ENCODE measurements at regions not wholly inside any gene's neighbourhood (a gene's known extent, or its start where the extent isn't known, plus 50 kb on each side); places are given as distances from the start of the nearest gene placed in this dataset.
A peak's percentile ranks its signal among the peaks of the same experiment; 100 is the strongest.
"Not testable (repeated sequence)": the region's sequence is repeated elsewhere in the genome, so short reads cannot be mapped to it uniquely, and the experiment has no call there.

DNA sequence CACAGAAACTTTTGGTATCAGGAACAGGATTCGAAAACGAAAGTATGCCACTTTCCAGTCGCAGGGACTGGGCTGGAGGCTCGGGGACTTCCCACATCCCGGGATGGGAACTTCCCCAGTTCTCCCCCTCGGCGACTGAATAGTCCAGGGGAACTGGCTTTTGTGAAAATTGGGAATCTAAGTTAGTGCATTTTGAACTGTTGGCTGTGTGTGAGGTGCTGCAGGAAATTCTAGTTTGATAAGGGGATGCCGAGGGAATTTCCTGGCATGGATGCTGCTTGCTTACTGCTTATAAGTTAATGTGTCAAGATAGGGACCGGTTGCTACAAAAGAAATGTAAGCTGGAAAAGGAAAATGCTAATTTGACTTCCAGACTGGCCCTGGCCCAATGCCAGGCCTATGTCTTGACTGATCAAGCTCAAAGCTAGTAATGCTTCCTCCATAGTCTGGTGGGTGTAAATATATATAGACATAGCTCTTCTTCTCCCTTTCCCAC, 73.4 kb upstream of the EIF5 start:
- DNase-seq (ENCODE audit: low spot score), result peak; percentile 61

DNA sequence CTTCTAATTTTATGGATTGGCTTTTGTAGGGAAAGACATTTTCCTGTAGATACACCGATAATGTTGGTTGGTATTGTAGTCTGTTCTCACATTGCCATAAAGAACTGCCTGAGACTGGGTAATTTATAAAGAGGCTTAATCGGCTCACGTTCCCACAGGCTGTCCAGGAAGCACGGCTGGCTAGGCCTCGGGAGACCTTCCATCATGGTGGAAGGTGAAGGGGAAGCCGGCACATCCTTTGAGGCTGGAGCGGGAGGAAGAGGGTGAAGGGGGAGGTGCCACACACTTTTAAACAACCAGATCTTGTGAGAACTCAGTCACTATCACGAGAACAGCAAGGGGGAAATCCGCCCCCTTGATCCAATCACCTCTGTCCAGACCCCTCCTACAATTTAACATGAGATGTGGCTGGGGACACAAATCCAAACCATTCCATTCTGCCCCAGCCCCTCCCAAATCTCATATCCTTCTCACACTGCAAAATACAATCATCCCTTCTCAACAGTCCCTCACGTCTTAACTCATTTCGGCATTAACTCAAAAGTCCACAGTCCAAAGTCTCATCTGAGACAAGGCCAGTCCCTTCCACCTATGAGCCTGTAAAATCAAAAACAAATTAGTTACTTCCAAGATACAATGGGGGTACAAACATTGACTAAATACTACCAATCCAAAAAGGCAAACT, 66.7 kb upstream of the EIF5 start:
- no peak for DNase-seq (ENCODE audit: low spot score)

- DNase-seq (ENCODE audit: low spot score), result no peak
Measured at GRCh38 chr14:103271189-103271588, 62.8 kb upstream of the EIF5 start.

GRCh38 chr14:103273145-103273744, 60.8 kb upstream of the EIF5 start:
- DNase-seq (ENCODE audit: low spot score), result no peak

- no peak for DNase-seq (ENCODE audit: low spot score)
Measured at GRCh38 chr14:103273745-103274615, 60.1 kb upstream of the EIF5 start.

GRCh38 chr14:103275000-103275399, 59.0 kb upstream of the EIF5 start:
- DNase-seq (ENCODE audit: low spot score), result no peak

DNA sequence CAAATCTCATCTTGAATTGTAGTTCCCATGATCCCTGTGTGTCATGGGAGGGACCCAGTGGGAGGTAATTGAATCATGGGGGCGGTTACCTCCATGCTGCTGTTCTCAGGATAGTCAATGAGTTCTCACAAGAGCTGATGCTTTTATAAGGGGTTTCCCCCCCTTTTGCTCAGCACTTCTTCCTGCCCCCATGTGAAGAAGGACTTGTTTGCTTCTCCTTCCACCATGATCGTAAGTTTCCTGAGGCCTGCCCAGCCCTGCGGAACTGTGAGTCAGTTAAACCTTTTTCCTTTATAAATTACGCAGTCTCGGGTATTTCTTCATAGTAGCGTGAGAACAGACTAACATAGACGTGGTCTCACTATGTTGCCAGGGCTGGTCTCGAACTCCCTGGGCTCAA, 56.1 kb upstream of the EIF5 start:
- DNase-seq (ENCODE audit: low spot score), result no peak

DNA sequence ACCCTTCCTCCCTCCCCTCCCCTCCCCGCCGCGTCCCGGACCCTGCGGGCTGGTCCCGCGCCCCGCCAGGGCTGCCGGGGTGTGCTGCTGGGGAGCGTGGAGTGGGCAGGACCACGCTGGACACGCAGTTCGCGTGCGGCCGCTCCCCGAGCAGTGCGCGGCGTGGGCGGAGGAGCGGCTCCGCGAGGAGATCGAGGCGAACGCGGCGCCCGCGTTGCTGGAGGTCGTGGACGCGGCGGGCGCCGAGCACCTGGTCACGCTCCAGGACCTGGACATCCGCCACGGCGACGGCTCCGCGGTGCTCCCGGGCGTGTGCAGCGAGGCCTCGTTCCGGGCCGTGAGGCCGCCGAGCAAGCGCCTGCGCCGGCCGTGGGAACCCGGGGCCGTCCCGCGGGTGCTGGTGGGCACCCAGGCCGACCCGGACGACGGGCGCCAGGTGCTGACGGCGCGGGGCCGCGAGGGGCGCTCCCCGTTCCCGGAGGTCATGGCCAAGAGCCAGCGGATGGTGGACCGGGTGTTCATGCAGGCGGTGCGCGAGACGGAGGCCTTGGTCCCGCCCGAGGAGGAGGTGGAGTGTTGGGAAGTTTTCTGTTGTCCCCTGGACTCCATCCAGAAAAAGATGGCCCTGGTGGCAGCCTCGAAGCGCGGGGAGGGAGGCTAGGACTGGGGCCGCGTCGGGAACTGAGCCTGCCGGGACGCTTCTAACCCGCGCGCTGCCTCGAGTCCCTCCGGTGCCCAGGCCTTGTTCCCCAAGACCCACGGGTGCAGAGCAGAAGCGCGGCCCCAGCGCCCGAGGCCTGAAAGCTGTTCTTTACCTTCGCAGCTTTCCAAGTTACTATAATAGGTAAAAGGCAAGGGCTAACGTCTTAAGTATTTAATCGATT, 54.7 kb upstream of the EIF5 start:
- peak; percentile 40 for DNase-seq (ENCODE audit: low spot score)

GRCh38 chr14:103280278-103280928, 53.6 kb upstream of the EIF5 start:
- DNase-seq (ENCODE audit: low spot score), result no peak

- peak; percentile 90 for DNase-seq (ENCODE audit: low spot score)
Measured at GRCh38 chr14:103281496-103282231, 52.4 kb upstream of the EIF5 start.

DNA sequence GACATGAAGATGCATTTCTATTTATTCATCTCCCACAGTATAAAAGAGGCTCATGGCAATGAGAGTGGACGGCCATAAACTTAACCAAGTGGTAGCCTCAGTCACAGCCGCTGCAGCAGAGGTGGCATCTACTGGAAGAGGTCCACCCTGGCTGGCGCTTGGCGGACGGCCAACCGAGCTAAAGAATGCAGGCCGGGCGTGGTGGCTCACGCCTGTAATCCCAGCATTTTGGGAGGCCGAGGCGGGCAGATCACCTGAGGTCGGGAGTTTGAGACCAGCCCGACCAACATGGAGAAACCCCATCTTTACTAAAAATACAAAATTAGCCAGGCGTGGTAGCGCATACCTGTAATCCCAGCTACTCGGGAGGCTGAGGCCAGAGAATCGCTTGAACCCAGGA, 51.7 kb upstream of the EIF5 start:
- DNase-seq (ENCODE audit: low spot score), result not testable (repeated sequence)

- DNase-seq (ENCODE audit: low spot score), result no peak
Measured at GRCh38 chr14:103282932-103283331, 51.1 kb upstream of the EIF5 start.

DNA sequence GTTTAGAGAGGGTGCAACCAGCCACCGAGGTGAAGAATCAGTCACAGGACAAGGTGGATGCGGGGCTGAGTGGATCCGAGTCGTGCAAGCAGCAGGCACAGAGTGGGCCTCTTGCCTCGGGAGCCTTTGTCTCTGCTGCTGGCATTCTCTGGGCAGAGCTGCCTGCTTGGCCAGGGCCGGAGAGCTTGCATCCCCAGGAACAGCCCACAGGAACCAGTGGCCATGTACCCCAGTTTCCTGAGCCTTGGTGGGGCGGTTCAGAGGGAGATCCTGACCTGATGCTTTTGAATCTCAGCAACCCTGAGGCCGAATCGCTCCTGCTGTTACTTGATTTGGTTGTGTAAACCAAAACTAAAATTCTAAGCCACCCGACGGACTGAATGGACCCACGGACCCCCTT, 50.1 kb upstream of the EIF5 start:
- DNase-seq (ENCODE audit: low spot score), result no peak
